VCaP (cell line): ENCODE measurements at regions not wholly inside any gene's neighbourhood (a gene's known extent, or its start where the extent isn't known, plus 50 kb on each side); places are given as distances from the start of the nearest gene placed in this dataset.

Experiments
- H3K27ac ChIP-seq: fragments of 450-650 bp; 2 replicates; pipeline ENCODE4 v1.5.1; 2017
- TF ChIP-seq, protein P1 (sequence below): fragments of 450-650 bp; conservative IDR thresholded peaks from 2 replicates; pipeline ENCODE4 v1.5.1; 2017; ENCODE audit warnings: mild to moderate bottlenecking, moderate library complexity

- no peak overlapping the region for H3K27ac ChIP-seq
- TF ChIP-seq, protein P1, sequence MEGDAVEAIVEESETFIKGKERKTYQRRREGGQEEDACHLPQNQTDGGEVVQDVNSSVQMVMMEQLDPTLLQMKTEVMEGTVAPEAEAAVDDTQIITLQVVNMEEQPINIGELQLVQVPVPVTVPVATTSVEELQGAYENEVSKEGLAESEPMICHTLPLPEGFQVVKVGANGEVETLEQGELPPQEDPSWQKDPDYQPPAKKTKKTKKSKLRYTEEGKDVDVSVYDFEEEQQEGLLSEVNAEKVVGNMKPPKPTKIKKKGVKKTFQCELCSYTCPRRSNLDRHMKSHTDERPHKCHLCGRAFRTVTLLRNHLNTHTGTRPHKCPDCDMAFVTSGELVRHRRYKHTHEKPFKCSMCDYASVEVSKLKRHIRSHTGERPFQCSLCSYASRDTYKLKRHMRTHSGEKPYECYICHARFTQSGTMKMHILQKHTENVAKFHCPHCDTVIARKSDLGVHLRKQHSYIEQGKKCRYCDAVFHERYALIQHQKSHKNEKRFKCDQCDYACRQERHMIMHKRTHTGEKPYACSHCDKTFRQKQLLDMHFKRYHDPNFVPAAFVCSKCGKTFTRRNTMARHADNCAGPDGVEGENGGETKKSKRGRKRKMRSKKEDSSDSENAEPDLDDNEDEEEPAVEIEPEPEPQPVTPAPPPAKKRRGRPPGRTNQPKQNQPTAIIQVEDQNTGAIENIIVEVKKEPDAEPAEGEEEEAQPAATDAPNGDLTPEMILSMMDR = no peak
These were observed 172.5 kb upstream of the PRNP start for GRCh38 chr20:4513720-4514119.

DNA sequence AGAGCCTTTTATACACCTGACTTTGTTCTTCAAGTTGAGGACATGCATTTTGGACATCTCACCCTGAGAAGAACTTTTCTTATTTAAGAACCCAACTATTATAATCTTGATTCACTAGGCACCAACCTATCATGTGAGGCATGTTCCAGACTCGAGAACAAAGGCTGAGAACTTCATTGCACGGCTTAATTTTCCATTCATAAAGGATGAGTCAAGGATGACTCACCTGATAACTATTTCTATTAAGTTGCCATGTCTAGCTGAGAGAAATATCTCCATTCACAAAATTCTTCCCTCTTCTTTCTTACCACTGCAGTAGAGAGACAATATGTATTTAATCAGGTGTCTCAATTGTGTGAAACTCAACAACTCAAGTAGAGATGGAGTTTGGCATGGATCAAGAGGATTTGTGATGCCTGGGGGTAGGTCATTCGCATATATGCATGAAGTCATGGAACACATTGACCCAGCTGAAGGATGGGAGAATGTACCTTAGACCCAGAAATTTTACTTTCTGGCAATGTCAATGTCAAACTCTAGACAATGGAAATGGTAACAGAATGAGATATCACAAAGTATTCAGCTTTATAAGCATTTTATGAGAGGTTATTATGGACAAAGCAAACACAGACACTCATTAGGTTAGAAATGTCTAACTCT lies 173.2 kb upstream of the PRNP start:
- TF ChIP-seq, protein P1 = no peak

DNA sequence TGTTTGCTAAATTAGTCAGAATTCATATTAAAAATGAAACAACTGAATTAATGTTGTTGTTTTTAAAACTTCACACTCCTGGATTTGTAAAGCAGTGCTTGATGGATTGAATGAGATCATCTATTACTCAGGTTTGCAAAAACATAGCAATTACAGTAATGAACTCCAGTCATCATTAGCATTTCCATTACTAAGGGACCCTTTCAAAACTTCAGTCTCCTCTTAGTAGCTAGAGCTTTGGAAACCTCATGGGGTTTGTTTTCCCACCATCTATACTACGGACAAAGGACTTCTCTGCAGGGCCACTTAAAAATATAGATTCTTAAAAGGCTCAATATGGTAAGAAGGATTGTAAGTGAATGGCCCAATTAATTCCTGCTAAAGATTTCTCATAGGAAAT lies 174.5 kb upstream of the PRNP start:
- no peak overlapping the region for H3K27ac ChIP-seq
- TF ChIP-seq, protein P1 = no peak

More for the DNA sequence above, 173.2 kb upstream of the PRNP start:
- H3K27ac ChIP-seq = no peak overlapping the region

DNA sequence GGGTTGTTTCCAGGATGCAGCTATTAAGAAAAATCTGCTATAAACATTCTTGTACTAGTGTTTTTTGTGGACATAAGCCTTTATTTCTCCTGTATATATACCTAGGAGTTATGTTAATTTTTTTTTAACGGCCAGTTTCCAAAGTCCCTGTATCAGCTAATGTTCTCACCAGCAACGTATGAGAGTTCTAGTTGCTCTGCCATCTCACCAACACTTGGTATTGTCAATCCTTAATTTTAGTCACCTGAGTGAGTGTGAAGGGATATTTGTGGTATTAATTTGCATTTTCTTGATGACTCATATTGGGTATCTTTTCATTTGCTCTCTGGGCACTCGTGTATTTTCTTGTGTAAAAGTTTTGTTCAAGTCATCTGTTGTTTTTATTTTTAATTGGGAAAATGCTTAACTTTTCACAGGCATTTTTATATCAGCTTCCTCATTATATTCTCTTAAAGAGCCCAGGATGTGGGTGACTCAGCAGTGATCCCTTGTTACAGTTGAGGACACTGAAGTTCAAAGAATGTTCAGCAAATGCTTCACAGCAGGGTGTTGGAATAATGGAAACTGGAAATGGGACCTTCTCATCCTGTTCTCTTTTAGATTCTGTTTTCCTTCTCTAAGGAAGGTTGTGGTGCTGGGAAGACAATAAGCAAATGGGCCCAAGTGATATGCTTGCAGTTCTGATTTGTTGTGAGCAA lies 176.3 kb upstream of the PRNP start:
- TF ChIP-seq, protein P1 = no peak
- no peak overlapping the region for H3K27ac ChIP-seq

GRCh38 chr20:4508773-4509172 lies 177.5 kb upstream of the PRNP start:
- TF ChIP-seq, protein P1 = no peak
- H3K27ac ChIP-seq = no peak overlapping the region

DNA sequence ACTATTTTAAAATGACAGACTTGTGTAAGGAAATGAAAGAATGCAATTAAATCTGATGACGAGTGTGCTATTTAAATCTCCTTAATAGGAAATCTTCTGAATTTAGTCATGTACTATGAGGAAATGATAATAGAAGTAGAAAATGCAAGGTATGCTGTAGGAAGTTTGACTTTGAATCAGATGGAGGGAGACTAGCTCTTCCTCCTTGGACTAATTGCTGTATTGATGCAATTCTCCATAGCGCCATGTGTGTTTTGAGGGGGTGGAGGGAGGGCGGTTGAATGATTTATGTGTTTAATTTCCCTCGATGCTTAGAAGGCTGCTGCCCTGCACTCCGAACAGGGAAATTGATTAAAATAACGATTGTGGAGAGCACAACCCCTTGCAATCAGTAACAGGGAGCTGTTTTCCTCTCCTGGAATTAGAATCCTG lies 179.0 kb upstream of the PRNP start:
- TF ChIP-seq, protein P1 = no peak
- no peak overlapping the region for H3K27ac ChIP-seq

DNA sequence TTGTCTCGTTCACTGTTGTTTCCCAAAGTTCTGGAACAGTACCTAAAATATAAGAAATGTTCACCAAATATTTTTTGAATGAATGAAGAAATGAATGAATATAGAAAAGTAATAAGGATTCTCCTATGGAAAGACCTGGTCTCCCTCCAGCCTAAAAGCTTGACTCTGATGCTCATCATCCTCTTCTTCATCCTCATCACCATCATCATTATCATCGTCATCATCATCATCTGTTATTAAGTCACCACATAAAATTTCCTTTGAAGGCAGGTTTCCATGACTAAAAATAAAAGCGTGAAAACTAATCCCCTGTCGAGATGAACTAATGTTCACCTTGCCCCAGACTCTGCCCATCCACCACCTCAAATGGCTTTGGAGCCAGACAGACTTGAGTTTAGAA lies 181.4 kb upstream of the PRNP start:
- TF ChIP-seq, protein P1 = no peak

More for the DNA sequence above, 181.4 kb upstream of the PRNP start:
- no peak overlapping the region for H3K27ac ChIP-seq
